ENCODE measurements at regions not wholly inside any gene's neighbourhood (a gene's known extent, or its start where the extent isn't known, plus 50 kb on each side); places are given as distances from the start of the nearest gene placed in this dataset.

DNA sequence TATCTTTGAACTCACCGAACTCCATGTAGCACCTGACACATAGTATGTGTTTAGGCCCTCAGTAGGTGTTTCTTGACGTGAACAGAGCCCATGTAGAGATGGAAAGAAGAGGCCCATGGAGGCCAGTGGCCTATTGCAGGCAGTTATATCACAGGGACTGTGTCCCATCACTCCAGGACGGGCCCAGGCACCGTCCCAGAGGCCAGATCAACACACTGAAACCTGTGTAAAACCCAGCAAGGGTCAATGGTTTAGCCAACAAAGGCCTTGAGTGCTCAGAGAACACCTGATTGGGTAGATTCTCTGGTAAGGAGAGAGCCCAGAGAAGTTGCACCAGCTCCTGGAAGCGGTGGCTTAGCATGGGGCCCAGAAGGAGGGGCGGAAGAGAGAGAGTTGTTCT, 82.8 kb downstream of the INHBB start:
- no peak for FAIRE-seq

DNA sequence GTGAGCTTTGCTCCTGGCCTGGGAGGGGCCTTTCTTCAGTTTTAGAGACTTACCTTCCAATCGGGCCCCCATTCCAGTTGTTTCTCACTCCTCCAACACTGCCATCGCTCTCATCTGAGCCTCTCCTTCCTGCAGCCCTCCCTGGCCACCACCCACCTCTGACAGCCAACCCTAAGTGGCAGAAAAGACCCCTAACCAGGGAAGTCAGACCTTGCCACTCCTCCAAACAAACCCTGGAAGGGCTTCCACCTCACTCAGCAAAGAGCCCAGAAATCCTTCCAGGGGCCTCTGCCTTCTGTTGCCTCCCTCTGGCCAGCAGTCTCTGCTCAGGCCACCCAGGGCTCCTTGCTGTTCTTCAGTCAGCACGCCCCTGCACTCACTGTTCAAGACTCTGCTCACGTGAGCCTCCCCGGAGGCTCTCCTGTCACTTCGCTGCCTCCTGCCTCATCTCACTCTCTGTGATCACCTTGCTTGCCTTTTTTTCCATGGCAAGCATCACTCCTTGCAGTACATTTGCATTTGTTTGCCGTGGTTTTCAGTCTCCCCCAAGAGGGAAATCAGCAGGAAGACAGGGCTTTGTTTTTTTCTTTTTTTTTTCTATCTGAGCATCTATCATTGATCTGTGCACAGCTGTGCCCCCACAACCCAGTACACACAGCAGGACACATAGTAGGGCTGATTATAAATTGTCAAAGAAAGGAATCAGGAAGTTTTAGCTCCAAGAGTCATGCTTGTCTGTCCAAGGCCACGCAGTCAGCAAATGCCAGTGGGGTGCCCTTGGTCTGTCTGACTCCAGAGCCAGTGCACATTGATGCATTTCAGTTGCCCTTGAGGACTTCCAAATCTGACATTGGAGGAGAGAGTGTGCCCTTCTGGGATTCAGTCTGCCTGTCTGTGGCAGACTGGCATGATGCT, 83.9 kb downstream of the INHBB start:
- FAIRE-seq = no peak

DNA sequence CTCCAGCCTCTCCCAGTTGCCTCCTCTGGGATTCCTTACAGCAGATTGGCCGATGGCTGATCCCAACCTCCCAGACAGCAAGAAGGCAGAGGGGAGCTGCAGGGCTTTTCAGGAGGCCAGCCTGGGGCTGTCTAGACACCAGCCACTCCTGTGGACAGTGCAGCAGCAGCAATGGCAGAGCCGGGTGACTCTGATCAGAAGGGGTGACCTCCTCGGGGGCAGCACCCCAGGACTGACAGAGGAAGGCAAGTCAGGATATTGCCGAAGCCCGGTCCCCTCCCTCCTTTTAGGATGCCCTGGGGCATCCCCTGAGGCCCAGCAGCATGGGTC, 84.5 kb downstream of the INHBB start:
- FAIRE-seq = no peak

DNA sequence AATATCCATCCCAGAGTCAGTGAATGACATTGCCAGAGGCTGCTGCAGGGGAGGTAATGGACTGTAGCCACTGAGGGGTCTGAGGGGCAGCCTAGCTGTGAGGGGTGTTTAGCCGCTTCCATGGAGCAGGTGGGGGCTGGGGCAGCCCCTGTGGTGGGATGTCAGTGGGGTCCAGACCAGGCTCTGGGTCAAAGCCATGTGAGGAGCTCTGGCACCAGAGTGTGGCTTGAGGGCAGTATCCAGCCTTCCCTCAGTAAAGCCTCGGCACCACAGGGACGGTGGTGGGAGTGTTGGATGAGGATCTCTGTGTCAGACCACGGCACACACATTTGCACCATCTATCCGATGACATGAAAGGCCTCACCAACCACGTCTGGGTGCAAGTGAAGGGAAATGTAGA, 85.0 kb downstream of the INHBB start:
- FAIRE-seq = no peak

DNA sequence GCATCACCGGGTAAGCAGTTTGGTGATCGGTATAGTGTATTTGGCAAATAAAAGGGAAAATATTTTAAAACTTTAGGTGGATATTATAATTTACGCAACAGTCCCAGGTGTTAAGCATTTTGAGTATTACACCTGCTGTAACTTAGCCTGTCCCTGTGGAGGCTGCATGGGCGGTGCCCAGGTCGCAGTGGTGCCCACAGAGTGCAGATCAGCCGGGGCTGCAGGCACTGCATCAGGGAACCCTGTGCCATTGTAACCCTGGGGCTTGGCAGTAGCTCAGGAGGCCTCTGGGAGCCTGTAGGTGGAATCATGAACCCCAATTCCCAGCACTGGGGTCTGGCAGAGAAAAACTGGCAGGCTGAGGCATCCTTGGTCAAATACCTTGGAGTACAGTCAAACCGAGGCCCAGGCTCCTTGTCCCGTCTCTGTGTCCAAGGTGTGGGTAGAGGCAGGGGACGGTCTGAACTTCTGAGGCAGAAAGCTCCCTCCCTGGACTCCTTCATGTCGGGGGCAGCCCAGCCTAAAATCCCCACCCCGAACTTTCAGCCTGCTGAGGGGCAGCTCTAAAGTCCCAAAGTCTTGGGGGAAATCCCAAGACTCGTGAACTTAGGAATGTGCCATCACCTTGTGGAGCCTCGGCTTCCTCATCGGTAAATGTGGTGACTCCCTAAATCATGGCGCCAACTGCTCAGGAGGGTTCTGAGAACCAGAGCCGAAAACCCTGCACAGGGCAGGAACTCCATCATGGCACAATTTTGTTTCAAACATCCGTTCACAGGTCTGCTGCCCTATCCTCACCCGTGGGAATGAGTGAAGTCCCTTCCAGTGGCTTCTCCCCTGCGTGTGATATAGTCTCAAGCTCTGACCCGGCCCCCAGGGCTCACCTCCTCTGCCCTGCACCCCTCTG, 85.7 kb downstream of the INHBB start:
- no peak for FAIRE-seq

DNA sequence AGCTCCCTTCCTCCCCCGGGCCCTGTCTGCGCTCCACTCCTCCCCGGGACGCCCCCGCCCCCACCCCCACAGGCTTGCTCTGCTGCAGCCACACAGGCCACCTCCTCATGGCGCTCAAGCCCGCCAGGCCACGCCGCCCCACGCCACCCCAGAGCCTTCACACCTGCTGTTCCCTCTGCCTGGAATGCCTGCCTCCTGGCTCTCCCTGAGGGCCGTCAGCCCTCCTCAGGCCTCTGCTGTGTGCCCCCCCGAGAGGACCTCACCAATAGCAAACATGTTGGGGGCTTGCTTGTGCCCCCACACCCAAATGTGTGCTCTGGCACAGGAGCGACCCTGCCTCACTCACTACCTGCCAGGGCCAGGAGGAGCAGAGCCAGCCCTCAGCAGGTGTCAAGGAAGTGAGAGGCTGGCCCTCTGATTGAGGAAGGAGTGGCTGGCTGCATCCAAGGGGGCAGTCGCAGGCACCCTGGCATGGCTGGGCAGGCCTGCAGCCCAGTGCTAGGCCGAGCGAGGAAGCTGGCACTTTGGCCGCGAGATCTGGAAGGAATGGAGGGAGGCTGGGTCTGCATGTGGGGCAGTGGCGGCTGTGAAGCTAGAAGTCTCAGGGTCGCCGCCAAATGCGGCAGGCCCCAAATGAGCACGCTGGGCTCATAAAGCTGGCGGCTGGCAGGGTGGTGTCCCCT, 86.5 kb downstream of the INHBB start:
- FAIRE-seq = no peak

DNA sequence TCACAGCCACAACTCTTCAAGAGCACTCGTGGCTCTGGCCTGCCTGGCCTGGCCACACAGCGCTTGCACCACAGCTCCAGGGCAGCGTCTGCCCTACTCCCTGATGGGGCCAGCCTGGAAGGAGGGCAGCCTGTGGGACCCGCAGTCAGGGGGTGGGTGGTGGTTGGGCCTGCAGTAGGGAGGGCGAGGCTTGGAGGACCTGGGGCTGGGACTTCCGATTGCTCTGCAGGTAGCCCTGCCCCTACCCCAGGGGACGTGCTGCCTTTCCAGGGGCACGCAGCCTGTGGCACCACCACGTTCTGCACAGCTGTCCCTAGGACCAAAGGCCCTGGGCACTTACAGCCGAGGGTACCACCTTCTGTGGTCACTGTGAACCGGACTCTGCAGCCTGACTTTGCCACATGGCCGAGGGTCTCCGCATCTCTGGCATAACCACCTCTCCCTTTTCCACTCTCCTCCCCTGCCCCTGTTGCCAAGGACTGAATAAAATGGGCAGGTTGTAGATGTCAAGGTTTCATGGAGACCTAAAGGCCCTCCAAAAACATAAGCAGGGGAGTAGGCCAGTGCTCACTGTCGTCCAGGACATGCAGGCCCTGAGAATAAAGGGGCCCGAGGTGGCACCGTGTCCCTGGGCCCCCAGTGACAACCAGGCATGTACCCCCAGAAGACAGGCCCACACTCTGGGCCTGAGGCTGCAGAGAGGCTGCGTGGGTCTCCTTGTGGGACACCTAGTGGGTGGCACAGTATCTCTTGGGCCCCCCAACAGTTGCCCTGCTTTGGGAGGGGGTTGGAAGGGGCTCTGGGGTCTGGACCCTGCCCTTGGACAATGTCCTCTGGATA, 87.3 kb downstream of the INHBB start:
- no peak for FAIRE-seq

DNA sequence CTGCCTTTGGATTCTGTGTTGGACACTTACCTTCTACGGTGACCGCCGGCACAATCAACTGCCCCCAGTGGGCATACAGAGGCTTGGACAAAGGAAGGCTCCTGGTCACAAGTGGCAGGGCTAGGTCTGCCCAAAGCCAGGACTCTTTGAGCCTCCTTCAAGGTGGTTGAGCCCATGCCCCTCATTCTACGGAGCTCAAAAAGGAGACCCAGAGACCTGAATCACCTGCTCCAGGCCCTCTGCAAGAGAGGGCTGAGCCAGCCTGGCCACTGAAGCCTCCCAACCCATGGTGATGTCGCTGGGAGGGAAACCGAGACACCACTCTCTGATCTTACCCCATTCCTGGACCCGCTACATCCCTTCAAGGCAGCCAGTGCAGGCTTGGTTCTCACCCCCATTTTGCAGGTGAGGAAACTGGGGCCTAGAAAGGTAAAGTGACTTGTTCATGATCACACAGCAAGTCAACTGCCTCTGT, 87.9 kb downstream of the INHBB start:
- no peak for FAIRE-seq

DNA sequence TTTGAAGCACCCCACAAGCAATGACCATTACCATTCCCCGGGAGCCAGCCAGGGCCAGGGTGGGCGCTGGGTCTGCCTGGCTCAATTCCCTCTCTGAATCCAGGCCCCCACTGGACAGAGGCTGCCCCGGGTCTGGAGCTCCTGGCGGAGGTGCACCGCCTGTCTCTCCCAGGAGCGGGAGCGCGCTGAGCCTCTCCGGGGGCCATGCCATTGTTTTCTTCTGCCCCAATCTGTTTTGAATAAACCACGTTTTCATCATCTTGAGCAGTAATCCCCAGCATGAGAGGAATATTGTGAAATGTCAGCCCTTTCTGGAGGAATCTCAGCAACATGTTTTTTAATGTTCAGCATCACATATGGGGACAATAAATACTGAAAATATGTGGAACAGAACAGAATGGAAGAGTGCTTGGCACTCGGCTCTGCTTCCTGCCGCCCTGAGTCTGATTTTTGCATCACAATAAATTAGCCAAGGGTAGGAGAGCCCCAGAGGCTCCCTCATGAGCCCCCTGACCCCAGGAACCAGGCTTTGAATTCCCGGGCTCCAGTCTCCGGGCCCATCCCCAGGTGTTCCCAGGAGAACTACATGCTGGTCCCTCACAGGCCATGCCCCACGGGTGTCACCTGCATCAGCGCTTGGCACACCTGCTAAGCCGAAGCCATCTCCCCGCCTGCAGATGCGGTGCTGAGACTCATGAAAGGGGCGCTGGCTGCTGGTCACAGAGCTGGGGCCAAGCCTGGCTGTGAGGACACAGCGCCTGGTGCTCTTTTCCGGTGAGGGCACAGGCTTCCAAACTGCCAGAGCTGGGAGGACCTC, 88.8 kb downstream of the INHBB start:
- FAIRE-seq = no peak

DNA sequence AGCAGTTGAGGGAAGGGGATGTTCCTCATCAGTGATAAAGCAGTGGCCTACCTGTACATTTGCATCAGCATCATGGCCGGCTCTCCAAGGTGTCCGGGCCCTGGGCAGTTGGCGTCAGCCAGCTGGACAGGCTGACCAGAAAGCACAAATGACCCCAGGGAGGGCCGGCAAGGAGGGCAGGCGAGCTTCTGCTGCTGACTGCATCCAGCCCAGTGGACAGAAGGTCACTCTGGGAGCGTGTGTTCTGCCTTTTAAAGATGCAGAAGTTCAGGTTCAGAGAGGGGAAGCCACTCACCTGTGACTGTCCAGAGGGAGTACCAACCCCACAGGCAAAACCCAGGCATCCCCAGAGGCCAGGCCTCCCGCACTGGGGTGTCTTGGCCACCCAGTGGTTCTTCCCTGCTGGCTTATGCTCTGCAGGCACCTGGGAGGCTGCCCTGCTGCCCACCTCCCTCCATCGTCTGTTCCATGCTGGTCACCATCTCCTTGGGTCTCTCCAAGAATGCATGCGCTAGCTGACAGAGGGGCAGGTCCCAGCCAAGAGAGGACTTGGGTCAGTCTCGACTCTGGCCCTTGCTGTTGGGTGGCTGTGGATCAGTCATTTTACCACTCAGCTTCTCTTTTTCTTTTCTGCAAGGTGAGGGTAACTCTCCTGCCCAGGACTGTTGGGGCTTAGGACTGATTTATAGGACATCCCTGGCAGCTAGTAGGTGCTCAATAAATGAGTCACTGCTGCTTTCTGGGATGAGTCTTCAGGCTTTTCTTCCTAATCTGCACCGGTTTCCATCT, 89.9 kb downstream of the INHBB start:
- FAIRE-seq = no peak

DNA sequence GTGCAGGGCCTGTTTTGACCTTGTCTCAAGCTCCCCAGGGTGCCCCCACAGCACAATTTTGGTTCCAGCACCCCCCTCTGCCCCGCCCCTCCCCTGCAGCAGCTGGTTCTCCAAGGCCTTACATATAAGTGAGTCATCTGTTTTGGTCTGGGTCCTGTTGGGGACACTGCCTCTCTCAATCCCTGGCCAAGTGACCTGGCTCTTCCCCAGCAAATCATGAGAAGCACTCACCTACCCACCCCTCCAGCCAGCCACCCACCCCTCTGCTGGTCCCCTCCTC, 90.5 kb downstream of the INHBB start:
- FAIRE-seq = no peak

DNA sequence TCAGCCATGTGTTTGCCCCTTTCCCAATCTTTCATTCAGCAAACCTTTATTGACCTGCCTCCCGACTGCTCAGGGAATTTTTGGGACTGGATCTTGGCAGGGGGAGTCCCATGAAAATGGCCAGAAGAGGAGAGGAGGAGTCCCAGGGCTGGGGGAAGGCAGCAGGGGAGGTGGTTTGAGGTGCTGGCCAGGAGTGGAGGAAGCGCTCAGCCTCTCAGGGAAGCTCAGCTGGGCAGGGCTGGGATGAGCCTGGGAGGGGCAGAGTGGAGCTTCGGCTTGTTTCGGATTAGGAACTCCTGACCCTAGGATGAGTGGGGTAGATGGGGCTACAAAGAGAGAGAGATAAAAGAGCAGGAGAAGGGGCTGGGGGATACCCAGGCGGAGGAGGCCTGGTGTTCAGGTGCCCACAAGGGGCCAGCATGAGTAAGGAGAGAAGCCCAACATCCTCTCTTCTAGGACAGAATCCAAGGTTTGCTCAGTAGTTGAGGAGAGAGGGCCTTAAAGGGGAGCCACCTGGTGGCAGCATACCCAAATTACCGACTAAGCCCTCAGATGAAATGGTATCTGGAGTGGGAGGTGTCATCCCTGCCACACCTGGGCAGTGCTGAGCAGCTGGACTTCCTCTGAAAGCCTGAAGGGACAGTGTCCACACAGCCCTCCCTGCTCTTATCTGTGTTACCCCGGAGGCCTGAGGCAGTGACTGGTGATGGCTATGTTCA, 91.1 kb downstream of the INHBB start:
- no peak for FAIRE-seq

DNA sequence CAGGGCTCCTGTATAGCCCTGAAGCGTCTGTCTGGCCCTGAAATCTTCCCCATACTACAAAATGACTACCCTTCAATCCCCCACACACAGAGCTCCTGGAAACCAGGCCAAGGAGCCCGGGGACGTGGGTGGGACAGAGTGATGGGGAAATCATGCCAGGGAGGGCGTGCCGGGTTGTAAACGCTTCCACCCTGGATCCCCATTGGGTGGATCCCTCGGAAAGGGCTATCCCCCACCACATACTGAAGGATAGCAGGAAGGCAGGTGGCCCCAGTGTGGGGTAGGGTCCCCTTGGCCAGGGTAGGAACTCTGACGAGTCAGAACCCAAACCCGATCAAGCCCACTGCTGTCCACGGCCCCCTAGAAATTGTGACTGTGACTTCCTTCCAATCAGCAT, 91.7 kb downstream of the INHBB start:
- FAIRE-seq = no peak

DNA sequence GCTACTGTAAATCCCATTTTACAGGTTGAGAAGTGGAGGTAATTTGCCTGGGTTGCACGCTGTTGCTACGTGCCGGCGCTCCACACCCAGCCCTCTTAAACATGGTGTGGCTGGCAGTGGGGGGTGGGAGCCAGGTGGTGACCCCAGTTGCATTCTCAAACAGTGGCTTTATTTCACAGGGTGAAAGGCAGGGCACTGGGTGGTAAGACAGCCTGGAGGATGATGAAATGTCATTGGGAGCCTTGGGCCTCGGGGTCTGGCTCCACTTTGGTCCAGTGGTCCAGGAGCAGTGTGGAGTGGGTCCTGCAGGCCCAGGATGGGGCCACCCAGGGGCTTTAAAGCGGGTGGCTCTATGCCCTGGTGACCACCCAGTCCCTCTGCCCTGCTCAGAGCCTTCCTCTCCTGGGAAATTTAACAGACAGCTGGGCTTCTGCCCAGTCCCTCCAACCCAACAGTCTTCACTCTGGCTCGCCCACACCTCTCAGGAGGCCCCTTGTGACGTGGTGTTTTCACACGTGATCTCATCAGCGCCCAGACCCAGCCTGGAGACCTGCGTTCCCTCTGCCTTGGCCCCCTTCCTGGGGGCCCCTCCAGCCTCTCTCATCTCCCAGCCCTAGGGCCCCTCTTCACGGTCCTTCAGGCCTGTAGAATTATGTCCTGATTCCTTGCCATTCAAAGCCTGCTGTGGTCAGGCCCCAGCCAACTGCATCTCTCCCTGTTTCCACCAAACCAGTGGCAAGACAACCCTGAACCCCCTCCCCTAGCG, 92.5 kb downstream of the INHBB start:
- no peak for FAIRE-seq

DNA sequence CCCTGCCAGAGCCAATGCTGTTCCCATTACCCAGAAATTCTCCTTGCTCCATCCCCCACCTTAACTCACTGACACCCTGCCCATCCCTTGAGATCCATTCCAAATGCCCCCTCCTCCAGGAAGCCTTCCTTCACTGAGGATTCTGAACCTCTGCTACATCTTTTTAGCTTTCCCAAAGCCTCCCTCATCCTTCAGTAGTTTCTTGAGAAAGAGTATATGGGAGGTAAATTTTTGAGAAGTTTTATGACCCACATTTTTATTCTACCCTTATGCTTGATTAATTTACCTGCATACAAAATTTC, 93.1 kb downstream of the INHBB start:
- no peak for FAIRE-seq

DNA sequence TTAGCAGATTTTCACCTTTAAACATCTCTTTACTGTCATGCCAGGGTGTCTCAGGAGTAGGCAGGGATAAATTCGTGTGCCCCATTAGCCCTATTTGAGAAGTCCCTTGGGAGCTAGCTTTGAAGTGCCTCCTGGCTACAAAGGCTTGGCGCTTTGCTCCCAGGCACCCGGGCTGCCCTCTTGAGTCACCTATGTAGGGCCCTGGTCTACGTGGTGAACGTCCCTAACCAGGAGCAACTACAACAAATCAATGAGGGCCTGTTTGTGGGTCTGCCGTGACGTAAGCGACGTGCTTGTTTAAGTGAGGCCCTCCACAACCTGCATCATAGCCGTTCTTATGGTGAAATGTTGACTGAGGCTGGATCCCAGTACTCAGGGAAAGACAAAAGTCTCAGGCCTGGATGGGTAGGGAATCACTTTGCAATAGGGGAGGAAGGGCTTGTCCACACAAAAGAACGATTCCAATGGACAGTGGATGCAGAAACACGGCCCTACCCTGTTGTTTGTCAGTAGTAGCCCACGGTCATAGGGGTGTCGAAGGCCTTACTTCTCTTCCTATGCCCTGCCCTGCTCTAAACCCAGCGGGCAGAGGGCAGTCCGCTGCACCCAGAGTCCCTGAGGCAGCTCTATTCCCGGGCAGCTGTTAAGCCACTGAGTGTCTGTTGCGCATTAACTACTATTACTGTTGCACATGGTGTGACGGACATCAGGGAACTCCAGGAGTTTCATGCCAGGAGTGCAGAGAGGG, 93.9 kb downstream of the INHBB start:
- no peak for FAIRE-seq

DNA sequence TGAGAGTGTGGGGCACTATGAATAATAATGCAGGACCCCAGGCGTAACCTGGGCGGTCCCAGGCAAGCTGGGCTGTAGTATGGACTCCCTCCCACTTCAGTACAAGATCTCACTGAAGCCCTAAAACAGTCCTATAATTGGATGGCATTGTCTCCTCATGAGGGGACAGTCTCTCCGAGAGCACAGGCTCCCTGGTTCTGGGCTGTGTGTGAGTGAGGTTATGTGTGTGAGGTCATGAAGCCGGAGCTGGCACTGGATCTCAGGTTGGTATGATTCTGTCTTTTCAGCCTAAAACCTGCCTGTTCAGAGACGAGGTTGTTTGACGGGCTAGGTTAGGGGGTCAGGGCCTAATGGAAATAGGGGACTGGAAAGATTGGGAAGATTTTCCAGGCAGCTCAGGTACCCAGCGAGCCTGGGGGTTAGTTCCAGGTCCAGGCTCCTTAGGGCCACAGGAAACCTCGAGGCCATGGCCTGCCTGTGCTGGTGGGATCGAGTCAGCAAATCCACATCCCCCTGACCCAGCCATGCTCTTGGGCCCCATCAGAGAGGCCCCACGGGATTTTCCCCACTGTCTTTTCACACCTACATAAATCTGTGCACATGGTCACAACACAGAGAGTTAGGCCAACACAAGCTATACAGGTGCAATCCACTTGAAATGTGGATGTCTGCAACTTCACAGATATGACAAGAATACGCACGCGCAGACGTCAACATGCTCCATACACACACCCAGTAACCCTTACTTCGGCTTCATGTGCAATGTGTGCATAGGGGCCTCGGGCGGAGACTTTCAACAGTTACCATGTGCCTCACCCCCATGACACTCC, 94.8 kb downstream of the INHBB start:
- FAIRE-seq = no peak

DNA sequence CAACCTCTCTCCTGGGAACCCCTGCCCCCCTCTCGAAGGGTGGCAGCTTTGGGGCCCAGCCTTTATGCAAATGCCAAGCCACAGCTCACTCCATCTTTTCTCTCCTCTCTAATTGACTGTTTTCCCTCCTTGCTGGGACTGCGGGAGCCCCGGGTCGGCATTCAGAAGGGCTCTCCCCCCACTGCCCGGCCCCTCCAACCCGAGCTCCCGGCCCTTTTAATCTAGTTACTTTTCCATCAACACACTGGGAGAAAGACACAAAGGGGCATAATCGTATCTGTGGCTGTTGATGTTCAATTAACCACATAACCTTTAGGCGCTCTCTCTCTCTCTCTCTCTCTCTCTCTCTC, 95.4 kb downstream of the INHBB start:
- no peak for FAIRE-seq

Measured in endometrium (tissue), 2 donors.